ENCODE measurements at regions not wholly inside any gene's neighbourhood (a gene's known extent, or its start where the extent isn't known, plus 50 kb on each side); places are given as distances from the start of the nearest gene placed in this dataset.

DNA sequence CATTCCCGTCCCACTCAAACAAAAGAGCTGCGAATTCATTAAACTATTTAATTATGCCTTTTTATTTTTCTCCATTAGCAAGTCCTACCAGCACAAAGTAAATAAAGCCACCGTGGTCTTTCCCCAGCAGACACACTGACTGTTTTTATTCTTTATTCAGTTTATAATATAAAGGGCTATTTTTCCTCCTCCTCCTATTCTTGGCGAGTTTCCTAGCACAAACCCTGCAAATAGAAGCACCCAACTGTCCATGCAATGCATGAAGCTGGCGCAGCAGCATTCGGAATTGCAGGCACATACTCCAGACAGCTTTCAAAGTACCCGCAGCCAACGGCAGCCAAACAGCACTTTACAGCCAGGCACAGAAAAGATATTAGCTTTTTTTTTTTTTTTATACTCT, 583.4 kb upstream of the PSMD7 start:
- no peaks in the 10 kb centered on the region for H3K27me3 ChIP-seq (ENCODE audit: control insufficient read depth, insufficient read depth, low read length)
- no peak overlapping the region for H3K4me3 ChIP-seq (ENCODE audit: low read depth in 2 of 2, low read length in 2 of 2)
- no TSS peak for BruUV-seq (replicated peaks)
- H3K27ac ChIP-seq (ENCODE audit: low read length), result no peak overlapping the region
- no peaks in the 10 kb centered on the region for H3K36me3 ChIP-seq (ENCODE audit: control insufficient read depth, insufficient read depth, low read length)
- H3K9me3 ChIP-seq (ENCODE audit: control insufficient read depth, insufficient read depth, low read depth, low read length), result no peaks in the 10 kb centered on the region
- ChIA-PET POLR2A (no interaction called here), CTCF (interaction anchor here (0.6 to 0.8 kb wide), 2 partner anchors 34 to 166 kb away, joined by 3 read pairs; no protein-coding TSS in a partner anchor)
- intact Hi-C loops (cut with micrococcal nuclease; ENCODE audit: unreplicated experiment) (no loop called here), in situ Hi-C loops (cut with HindIII; ENCODE audit: low pct_unique_long_range_greater_than_20kb, low sequenced_read_pairs) (no loop called here)
- DNase-seq (ENCODE audit: low read depth, low spot score), result no peak
- no peaks in the 10 kb centered on the region for H3K4me1 ChIP-seq (ENCODE audit: control insufficient read depth, insufficient read depth, low read length)
- no peak for ATAC-seq
- TF ChIP-seq, protein P1, sequence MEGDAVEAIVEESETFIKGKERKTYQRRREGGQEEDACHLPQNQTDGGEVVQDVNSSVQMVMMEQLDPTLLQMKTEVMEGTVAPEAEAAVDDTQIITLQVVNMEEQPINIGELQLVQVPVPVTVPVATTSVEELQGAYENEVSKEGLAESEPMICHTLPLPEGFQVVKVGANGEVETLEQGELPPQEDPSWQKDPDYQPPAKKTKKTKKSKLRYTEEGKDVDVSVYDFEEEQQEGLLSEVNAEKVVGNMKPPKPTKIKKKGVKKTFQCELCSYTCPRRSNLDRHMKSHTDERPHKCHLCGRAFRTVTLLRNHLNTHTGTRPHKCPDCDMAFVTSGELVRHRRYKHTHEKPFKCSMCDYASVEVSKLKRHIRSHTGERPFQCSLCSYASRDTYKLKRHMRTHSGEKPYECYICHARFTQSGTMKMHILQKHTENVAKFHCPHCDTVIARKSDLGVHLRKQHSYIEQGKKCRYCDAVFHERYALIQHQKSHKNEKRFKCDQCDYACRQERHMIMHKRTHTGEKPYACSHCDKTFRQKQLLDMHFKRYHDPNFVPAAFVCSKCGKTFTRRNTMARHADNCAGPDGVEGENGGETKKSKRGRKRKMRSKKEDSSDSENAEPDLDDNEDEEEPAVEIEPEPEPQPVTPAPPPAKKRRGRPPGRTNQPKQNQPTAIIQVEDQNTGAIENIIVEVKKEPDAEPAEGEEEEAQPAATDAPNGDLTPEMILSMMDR (IDR thresholded peaks at IDR 0.05), result no peak
- TF ChIP-seq TCF7L2 (IDR thresholded peaks at IDR 0.05; ENCODE audit: low read depth, low read length), result no peak
- TF ChIP-seq POLR2AphosphoS5 (IDR thresholded peaks at IDR 0.05; ENCODE audit: low read depth, low read length), result no peak
- no peak for TF ChIP-seq SIN3A (IDR thresholded peaks at IDR 0.05; ENCODE audit: borderline replicate concordance, insufficient read depth, low read depth, low read length)

DNA sequence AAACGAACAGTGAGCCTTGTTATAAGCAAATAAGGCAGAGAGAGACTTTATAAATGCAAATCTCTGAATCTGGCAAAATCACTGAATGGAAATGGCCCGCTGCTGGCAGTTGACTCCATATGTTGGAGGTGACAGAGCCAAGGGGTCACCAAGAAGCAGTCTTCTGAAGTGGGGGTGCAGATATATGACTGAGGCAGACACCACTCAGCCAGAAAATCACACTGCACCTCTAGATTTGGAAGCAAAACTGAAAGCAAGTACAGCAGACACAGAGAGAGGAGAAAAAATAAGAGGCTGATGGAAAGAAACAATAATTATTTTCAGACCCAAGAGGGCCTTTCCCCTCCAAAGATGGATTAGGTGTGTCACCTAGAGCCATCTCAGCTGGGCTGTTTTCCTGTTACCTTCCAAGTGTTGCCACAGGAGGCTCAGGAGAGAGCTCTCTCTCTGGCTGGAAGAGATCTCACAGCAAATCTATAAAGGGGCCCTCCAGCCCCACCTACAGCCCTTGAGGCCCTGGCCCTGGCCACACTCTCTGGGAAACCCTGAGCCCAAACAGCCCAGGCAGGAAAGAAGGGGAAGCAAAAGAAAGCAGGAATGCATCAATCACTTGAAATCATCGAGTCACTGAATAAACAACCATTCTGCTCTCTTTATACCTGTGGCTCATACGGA, 585.1 kb upstream of the PSMD7 start:
- H3K27ac ChIP-seq (ENCODE audit: low read length), result no peak overlapping the region
- H3K27me3 ChIP-seq (ENCODE audit: control insufficient read depth, insufficient read depth, low read length), result no peaks in the 10 kb centered on the region
- TF ChIP-seq SIN3A (IDR thresholded peaks at IDR 0.05; ENCODE audit: borderline replicate concordance, insufficient read depth, low read depth, low read length), result no peak
- TF ChIP-seq, protein P2, sequence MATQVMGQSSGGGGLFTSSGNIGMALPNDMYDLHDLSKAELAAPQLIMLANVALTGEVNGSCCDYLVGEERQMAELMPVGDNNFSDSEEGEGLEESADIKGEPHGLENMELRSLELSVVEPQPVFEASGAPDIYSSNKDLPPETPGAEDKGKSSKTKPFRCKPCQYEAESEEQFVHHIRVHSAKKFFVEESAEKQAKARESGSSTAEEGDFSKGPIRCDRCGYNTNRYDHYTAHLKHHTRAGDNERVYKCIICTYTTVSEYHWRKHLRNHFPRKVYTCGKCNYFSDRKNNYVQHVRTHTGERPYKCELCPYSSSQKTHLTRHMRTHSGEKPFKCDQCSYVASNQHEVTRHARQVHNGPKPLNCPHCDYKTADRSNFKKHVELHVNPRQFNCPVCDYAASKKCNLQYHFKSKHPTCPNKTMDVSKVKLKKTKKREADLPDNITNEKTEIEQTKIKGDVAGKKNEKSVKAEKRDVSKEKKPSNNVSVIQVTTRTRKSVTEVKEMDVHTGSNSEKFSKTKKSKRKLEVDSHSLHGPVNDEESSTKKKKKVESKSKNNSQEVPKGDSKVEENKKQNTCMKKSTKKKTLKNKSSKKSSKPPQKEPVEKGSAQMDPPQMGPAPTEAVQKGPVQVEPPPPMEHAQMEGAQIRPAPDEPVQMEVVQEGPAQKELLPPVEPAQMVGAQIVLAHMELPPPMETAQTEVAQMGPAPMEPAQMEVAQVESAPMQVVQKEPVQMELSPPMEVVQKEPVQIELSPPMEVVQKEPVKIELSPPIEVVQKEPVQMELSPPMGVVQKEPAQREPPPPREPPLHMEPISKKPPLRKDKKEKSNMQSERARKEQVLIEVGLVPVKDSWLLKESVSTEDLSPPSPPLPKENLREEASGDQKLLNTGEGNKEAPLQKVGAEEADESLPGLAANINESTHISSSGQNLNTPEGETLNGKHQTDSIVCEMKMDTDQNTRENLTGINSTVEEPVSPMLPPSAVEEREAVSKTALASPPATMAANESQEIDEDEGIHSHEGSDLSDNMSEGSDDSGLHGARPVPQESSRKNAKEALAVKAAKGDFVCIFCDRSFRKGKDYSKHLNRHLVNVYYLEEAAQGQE (IDR thresholded peaks at IDR 0.05; ENCODE audit: insufficient read depth in 1 of 2, low read depth in 2 of 2, low read length in 1 of 2), result no peak
- TF ChIP-seq, protein P1 (IDR thresholded peaks at IDR 0.05), result no peak
- TF ChIP-seq TCF7L2 (IDR thresholded peaks at IDR 0.05; ENCODE audit: low read depth, low read length), result no peak
- TF ChIP-seq POLR2AphosphoS5 (IDR thresholded peaks at IDR 0.05; ENCODE audit: low read depth, low read length), result no peak
- CTCF ChIA-PET, result no interaction called here
- intact Hi-C loops (cut with micrococcal nuclease; ENCODE audit: unreplicated experiment), result no loop called here
- H3K36me3 ChIP-seq (ENCODE audit: control insufficient read depth, insufficient read depth, low read length), result no peaks in the 10 kb centered on the region
- no peak overlapping the region for H3K4me3 ChIP-seq (ENCODE audit: low read depth in 2 of 2, low read length in 2 of 2)
- no peaks in the 10 kb centered on the region for H3K9me3 ChIP-seq (ENCODE audit: control insufficient read depth, insufficient read depth, low read depth, low read length)
- DNase-seq (ENCODE audit: low read depth, low spot score) (no peak), ATAC-seq (no peak)
- BruUV-seq (replicated peaks), result no TSS peak
- in situ Hi-C loops (cut with HindIII; ENCODE audit: low pct_unique_long_range_greater_than_20kb, low sequenced_read_pairs), result no loop called here
- H3K4me1 ChIP-seq (ENCODE audit: control insufficient read depth, insufficient read depth, low read length), result no peaks in the 10 kb centered on the region
- POLR2A ChIA-PET, result no interaction called here

Measured in Panc1 (cell line).